ENCODE measurements at regions not wholly inside any gene's neighbourhood (a gene's known extent, or its start where the extent isn't known, plus 50 kb on each side); places are given as distances from the start of the nearest gene placed in this dataset.

DNA sequence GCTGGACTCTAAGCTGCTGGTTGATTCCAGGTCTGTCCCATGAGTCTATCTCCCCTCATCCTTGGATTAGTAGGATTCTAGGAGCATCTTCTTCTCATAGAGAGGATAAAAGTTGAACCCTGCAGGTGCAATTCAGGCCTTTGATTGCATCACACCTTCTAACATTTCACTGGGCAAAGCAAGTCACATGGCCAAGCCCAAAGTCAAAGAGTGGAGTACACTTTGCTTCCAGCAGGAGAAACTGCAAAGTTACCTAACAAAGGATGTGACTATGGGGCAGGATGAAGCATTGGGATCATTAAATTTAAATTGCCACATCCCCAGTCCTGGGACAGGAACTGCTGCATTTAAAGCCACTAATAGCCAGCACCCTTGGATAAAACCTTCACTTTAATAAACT lies 51.0 kb upstream of the EGFLAM start:
- no peak for DNase-seq

DNA sequence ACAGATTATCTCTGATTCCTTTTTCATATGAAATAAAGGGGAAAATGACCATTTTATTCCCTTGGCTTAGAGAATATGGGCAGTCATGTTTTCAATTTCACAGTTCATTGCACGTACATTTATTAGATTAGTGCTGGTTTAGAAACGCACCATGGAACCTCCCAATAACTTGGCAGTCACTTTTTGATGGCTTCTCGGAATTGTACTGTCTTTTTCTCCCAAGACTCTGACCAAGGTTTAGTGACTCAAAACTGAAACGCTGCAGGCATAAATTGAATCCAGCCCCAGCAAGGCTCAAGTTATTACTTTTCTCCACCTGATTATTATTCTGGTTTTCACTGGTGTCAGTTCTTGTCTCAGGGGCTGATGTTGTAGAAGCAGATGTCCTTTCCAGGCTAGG lies 55.6 kb upstream of the EGFLAM start:
- DNase-seq, result no peak

DNA sequence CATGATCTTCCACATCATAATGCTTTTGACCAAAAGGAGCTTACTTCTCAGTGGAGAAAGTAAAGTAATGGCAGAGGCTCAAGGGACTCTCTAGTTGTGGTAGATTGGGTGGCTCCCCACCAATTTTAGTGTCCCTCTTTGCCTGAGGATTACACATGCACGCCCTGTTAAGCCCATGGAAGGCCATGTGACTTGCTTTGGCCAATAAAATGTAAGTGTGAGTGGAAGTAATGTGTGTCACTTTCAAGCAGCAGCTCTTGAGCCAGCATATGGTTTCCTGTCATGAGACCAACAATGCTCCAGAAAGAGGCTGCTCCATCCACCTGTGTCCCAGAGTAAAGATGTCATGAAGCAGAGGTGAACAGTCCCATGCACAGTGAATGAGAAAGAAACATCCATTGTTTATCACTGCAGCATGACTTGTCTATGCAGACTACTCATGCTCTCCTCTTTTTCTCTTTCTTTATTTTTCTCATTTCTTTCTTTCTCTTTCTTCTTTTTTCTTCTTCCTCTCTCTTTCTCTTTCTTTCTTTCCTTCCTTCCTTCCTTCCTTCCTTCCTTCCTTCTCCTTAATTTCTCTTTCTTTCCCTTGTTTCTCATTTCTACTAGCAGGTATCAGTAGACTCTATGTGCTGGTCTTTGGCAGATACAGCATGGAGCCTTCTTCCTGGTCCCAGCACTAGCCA lies 57.3 kb upstream of the EGFLAM start:
- DNase-seq, result no peak

DNA sequence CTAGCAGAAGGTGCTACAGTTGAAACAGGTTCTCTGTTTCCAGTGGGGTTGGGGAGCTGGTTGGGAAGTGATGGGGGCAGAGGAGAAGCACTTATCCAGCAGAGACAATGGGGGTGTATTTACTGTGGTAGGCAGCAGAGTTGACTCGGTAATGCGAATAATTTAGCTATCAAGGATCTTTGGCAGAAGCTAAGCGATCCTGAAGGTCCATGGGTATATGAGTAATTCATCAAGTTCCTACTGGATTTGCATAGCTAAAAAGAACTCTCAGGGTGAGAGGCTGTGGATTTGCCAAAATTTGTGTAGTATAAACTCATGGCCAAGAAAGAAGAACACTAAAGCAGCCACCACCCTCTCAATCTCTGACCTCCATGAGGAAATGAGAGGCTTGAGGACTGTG lies 61.2 kb upstream of the EGFLAM start:
- no peak for DNase-seq

DNA sequence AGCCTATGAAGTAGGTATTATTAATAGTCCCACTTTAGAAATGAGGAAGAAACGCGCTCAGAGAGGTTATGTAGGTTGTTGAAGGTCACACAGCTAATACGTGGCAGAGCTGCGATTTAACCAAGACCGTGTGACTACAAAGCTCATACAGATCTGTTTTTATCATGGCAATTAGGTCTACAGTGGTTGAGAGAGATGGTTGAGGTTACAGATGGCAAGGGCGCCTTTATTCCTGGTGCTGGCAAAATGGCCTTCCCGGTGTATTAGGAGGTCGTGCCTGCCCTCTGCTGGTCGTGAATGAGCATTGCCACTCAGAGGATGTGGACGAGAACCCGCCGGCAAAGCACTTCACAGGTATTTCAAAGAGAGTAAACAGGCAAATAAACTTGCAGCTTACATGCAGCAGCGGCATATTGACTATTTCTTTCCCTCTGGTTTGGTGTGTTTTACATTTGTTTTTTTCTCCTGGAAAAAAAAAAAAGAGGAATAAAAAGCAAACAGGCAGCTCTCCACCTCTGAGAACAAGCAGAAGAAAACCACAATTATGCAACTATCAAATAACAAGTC lies 65.3 kb upstream of the EGFLAM start:
- peak in 3 of 4 experiments; percentile 0 to 17 (median 9) for DNase-seq

DNA sequence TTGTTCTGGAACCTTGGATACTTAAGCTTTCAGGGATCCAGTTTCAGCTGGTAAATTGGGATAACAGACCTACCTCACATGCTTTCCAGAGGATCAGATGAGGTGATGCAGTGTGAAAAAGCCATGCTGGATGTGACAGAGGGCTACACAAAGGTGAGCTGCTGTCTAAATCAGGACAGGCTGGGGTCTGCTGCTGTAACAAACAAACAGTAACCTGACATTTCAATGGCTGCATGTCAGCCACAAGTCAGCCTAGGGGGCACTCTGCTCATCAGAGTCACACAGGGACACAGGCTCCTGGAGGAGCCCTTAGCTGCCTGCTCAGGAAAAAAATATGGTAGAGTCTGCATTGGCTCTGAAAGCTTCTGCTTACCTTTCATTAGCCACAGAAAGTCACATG lies 66.7 kb upstream of the EGFLAM start:
- no peak for DNase-seq

DNA sequence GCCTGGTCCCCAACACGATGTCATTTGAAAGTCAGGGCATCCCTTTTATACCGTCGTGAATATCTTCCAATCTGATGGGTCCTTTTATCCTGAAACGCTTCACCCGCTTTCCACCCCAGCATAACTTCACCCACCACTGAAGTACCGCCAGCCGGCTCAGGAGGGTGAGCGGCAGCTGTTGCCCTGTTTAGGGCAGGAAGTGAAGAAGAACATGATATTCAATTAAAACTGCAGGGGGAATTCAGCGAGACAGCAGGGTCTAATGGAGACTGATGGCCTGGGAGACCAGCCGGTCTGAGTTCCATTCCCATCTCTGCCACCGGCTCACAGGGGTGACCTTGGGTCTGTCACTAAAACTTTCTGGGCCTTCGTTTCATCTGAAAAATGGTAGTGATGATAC lies 68.2 kb upstream of the EGFLAM start:
- DNase-seq, result no peak

DNA sequence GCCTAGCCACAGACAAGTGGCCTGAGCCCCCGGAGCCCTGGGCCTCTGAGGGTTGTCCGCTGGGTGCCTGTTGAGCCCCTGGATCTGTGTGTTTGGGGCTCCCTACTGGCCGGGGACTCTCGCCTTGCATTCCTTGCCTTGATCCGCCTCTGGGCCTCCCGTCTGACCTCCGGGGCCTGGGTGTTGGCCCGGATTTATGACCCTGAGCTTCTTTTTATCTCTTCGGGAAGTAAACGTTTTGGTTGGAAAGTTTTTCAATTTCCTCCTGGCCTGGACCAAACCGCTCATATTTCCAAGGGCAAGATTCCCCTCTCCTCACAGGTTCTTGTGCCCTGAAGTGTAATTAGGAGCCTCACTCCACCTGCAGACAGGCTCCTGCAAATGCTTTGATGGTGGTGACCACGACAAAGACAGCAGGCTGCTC lies 69.3 kb upstream of the EGFLAM start:
- no peak for DNase-seq

DNA sequence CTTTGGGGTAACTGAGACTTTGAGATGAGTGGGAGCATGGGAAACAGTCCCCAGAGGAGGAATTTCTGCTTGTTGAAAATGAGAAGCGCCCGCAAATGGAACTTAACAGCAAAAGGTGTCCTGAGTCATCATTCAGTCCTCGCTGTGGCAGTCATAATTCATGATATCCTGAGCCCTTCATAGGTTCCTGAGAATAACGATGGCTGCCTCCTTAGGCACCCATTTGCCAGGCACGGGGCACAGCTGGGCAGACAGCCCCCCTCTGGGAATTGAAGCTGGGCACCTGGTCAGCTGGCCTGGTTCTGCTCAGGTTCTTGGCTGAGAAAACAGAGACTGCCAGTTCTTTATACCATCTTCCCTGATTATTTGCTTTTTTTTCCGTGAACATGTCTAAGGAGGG lies 69.8 kb upstream of the EGFLAM start:
- DNase-seq, result no peak

DNA sequence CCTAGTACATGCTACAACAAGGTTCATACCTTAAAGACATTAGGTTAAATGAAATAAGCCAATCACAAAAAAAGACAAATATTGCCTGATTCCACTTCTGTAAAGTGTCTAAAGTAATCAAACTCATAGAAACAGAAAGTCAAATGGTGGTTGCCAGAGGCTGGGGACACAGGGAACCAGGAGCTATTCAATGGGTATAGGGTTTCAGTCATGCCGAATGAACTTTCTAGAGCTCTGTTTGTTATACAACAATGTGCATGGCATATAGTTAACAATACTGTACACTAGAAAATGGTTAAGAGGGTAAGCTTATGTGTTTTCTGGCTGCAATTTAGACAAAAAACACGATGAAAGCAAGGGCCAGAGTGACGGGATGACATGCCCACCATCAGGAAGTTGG lies 70.8 kb upstream of the EGFLAM start:
- no peak for DNase-seq

DNA sequence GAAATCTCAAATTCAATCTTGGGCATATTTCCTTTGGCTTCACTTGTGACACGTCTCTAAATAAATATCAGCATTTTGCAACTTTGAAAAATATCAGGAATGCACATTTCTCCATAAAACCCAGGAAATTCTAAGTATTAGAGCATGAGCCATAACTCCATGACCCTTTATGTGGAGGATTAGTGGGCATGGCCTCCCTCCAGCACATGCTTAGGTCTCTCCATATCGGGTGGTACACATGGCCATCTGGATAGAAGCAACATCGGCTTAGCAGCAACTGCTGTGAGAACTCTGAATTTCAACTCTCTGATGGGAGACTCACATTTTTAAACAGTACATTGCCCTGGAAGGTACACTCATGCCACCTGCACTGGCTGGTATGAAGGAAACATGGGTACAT lies 73.7 kb upstream of the EGFLAM start:
- no peak for DNase-seq

DNA sequence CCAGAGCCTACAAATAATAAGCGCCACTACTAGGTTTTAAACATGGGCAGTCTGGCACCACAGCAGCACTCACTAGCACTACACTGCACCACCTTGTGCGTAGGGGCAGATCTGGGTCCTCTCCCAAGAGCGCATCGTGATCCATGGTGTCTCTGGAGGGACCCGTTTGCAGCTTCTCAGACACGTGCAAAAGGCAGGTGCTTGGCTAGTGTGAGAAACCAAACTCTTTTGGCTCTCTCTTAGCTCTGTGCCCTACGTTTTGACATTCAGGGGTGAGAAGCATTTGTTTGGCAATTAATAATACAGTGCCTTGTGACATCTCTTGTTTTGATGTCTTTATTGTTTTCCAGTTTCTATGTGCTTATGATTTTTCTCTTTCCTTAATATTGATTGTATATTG lies 75.4 kb upstream of the EGFLAM start:
- DNase-seq, result no peak

DNA sequence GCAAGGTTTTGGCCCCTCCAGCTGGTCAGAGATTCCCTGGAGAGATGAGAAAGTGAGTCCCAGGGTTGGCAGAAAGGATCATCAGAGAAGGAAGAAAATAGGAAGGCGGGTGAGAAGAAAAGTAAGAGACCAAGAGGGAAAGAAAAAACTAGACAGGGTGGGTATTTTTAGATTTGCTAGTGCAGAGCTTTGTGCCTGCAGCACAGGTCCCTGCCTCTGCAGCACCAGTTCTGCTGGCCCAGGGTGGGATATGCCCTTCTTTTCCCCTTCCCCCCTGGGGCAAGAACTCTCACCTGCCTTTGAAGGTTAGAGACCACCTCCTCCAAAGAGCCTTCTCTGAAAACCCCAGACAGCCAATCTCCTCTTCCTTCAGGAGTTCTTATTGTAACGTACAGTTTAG lies 90.3 kb upstream of the EGFLAM start:
- no peak for DNase-seq

DNA sequence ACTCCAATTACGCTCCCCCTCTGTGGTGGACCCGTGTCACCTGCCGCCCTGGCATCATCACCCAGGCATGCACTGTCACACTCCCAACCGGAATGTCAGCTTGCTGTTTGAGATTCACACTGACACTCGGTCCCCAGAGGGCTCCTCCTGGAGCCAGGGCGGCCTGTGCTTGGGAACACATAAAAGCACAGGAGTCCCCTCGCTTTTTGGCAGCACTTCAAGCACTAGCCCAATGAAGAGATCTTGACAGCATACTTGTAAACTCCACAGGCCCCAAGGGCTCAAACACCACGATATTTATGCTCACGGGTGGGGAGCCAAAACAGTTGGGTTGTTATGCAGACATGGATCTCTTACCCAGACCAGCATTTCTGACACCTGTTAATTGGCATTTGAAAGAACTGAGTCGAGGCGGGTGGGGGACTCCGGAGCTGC lies 90.8 kb upstream of the EGFLAM start:
- DNase-seq, result no peak

DNA sequence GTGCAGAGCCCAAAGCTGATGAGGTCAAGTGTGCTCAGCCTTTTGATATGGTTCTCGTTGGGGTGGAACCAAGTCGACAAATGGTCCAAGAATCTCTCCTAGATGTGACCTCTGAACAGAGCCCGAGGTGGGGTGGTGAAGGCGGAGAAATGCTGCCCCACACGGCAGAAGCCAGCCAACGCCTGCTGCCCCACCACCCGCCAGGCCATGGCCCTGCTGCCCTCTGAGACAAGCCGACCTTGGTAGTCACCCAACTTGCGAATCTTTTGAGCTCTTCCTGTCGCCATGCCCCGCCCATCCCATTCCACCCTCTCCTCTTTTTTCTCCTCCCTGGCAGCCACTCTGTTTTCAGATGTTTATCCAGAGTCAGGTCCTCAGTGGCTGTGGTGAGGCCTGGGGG lies 91.5 kb upstream of the EGFLAM start:
- DNase-seq, result no peak

DNA sequence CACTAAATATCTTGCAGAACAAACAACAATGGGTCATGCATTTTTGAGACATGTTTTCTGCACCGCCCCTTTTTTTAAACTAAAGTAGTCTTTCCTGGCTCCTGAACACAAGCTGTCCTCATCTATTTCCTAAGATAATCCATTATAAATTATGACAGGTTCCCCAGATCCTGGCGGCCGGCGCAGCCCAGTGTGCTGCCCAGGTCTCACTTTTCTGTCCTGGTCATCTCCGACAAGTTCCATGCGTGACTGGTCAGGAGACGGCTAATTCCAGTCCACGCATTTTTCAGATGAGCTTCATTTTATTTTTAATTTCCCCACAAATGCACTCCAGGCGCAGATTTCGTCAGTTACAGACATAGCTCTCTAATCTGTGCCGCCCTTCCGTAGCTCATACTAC lies 92.9 kb upstream of the EGFLAM start:
- DNase-seq, result no peak

DNA sequence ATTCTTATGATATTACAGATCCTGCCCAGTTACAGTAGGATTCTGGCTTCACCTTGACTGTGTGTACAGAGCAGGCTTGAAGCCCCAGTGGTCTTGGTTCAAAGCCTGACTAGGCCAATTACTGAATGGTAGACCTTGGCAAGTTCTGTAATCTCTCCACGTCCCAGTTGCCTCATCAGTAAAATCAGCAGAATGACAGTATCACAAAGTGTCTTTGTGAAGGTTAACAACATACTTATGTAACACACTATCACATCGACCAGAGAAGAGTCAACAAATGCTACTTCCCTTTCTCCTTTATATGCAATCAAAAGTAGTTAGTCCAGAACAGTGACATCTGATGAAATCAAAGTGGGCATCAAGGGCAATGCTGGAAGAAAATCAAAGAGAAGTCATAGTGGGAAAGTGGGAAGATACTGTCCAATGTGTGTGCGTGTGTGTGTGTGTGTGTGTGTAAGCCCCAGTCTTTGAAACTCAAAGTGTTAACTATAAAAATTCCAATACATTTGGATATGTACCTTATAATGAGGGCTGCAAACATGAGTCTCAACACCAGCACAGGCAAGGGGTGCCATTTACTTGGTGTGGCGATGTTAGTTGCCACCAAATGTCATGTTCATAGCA lies 93.5 kb upstream of the EGFLAM start:
- no peak for DNase-seq

DNA sequence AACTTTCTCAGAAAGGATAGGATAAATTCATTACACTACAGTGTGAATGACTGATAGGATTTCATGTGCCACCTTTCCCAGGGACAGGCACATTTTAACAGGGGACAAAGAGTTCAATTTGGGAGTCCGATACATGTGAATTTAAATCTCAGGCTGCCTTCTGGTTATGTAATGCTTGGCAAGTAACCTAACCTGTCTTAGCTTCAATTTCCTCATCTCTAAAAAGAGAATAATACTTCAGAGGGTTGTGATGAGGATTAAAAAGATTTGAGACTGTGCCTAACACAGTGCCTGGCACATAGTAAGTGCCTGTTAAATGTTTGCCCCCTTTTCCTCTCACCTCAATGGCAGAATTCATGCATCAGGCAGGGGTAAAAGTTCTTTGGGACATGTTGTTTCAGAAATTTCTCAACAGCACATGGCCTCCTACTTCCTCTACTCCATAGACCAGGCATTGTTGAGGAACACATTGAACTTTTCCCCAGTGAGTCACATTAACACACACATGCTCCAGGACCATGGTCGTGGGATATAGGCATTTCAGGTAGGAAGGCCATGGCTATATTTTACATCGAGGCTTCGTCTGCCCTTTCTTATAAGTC lies 94.6 kb upstream of the EGFLAM start:
- DNase-seq, result no peak

DNA sequence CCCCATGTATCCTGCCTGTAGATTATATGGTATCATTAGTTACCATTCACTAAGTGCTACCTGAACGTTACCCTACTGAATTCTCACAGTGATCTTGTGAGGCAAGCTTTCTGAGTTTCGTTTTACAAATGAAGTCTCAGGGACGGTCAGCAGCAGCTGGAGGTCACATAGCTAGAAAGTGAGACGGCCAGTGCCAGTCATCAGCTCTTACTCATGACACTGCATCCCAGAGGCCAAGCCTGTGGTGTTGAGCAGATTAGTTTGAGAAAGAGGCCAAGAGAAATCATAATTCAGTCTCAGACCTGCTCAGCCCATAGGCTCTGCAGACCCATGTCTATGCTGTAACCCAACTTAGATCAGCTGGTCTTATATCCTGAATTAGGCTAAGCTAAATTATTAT lies 95.7 kb upstream of the EGFLAM start:
- DNase-seq, result no peak

DNA sequence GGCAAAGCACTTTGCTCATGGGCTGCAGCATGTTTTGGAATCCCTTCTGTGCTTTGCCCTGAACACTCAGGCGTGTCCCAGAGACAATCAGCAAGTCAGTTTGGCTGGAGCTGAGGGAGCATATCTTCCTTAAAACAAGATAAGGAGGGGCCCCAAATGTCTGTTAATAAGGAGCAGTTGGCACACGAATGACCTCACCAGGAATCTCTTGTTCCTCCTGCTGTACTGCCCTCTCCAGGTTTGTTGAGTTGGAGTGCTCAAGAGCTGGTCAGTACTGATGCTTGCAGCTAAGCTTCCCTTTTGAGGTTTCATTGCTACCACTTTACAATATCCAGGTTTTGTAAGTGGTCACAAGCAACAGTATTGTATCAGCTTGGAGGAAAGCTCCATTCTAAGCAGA lies 101.3 kb upstream of the EGFLAM start:
- no peak for DNase-seq

DNA sequence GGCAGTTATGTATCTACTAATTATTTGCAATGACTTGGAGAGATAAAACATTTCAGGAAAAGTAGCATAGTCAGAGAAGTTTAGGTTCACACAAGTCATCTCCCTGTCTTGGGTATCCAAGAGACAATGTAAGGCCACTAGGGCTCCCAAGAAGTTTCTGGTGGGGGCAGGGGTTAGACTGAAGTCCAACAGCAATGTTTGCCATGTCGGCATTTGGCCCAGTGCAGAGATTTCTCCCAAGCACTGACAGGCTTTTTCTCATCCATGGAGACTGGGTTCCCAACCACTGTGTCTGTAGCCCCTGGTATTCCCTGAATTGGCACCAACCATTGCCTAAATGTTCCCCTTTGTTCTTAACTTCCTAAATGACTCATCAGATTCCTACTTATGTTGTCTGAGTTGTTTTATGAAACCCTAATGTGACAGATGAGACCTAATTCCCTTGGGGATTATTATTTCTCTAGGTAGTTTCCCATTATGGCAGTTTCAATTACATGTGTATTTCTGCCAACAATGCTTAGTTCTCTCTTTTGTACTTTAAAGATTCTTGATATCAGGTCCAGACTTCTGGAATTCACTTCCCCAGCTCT lies 103.6 kb upstream of the EGFLAM start:
- DNase-seq, result no peak

DNA sequence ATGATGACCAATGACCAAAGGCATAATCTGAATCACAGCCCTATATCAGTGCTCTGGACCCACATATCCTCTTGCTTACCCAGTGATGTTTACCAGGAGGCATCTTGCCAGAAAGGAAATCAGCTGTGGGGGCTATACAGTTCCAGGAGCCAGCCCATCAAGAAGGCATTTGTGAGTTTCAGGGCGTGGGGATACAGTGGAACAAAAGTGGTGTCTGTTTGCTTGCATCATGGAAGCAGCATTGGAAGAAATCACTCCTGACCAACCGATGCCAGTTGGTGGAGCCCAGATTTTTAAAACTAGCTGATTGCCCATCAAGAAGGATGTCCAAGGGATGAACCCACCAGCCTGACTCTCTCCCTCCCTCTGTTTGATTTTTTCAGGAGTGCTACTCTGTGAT lies 106.5 kb upstream of the EGFLAM start:
- DNase-seq, result no peak

DNA sequence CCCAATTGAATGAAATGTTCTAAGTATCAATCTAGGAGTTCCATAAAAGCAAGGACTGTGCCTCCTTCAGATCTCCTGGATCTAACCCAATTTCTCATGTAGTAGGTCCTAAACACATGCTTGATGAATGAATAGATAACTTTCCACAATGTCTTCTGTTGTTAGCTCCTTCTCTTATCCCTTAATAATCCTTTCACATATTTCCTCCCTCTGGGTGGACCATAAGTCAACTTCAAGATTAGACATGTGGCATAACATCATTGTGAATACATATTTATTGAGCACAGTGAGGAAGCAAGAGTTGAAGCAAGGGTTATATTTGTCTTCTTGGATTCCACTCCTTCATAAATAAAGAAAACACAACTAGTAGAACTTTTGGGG lies 108.6 kb upstream of the EGFLAM start:
- no peak for DNase-seq

DNA sequence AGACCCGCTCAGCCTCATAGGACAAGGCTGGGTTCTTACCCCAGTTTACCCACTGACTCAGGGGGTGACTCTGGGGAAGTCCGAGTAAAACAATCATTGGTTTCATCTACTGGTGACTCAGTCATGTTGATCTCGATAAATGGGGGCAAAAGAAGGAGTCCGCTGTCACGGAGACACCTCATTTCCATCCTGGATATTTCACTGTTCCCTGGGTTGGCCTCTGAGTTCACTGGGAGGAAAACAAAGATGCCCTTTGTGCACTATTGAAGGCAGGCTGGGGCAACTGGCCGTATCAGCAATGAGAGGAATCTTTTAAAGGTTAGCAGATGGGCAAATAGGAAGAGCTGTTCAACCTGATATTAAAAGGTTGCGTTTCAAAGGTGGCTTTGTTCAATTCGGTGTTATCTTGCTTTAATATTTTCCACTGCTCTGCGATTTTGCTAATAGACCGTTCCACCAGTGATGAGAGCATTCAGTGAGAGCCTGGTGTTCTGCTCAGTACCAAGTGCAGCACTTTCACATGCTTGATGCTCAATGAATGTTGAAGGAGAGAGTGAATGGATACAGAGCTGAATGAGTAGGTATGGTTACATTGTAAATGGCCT lies 110.2 kb upstream of the EGFLAM start:
- no peak for DNase-seq
